AG04450 (cell line): ENCODE measurements at regions not wholly inside any gene's neighbourhood (a gene's known extent, or its start where the extent isn't known, plus 50 kb on each side); places are given as distances from the start of the nearest gene placed in this dataset.
"Not testable (repeated sequence)": the region's sequence is repeated elsewhere in the genome, so short reads cannot be mapped to it uniquely, and the experiment has no call there.

ENCODE experiments used
- CTCF ChIA-PET: fragments of 300-600, 350-600 bp; formaldehyde crosslinking; extraction: SDS; loops from one replicate; lab custom pipeline; 2022; ENCODE audit warnings: antibody characterized with exemption, inconsistent platforms; lab: Charles Lee
- POLR2A ChIA-PET: fragments of 350-600 bp; formaldehyde crosslinking; extraction: SDS; loops from one replicate; lab custom pipeline; 2021; ENCODE audit warnings: antibody characterized with exemption, inconsistent platforms; lab: Yijun Ruan, JAX
- DNase-seq: peaks from one replicate; pipeline ENCODE4 v3.0.0-alpha.2; 2011; ENCODE audit warnings: low read depth, low spot score
- H3K27ac ChIP-seq: one replicate; pipeline ENCODE4 v1.5.1; 2012; ENCODE audit warnings: low read depth, low read length, control low read depth
- H3K27me3 ChIP-seq: one replicate; pipeline ENCODE4 v1.6.0; 2012; ENCODE audit warnings: low read length; ENCODE audit not compliant: control insufficient read depth, insufficient read depth
- H3K4me3 ChIP-seq: 2 replicates; pipeline ENCODE4 v1.5.1; 2011; ENCODE audit warnings: mild to moderate bottlenecking, low read depth, low read length, control low read depth
- H3K9me3 ChIP-seq: 2 replicates; pipeline ENCODE4 v1.5.1; 2012; ENCODE audit warnings: low read length; ENCODE audit not compliant: control insufficient read depth, insufficient read depth
- CTCF ChIP-seq: IDR thresholded peaks from 2 replicates; pipeline ENCODE4 v1.5.1; 2011; ENCODE audit warnings: low read depth, low read length, control low read depth, inconsistent platforms

- TF ChIP-seq CTCF = no peak
- no peaks in the 10 kb centered on the region for H3K9me3 ChIP-seq
- H3K4me3 ChIP-seq = no peak overlapping the region
- ChIA-PET POLR2A (no interaction called here), CTCF (no interaction called here)
- no peak overlapping the region for H3K27ac ChIP-seq
- H3K27me3 ChIP-seq = no peaks in the 10 kb centered on the region
- no peak for DNase-seq
These were observed 270.0 kb upstream of the CDH19 start for GRCh38 chr18:66873899-66874298.

GRCh38 chr18:66872277-66872676 is 268.4 kb upstream of the CDH19 start:
- Histone ChIP-seq H3K9me3 (no peaks in the 10 kb centered on the region), H3K4me3 (no peak overlapping the region), H3K27ac (no peak overlapping the region), H3K27me3 (no peaks in the 10 kb centered on the region)
- DNase-seq = no peak
- CTCF ChIA-PET = no interaction called here
- no peak for TF ChIP-seq CTCF
- POLR2A ChIA-PET = no interaction called here

GRCh38 chr18:66867653-66868052 is 263.8 kb upstream of the CDH19 start:
- ChIA-PET POLR2A (no interaction called here), CTCF (no interaction called here)
- H3K4me3 ChIP-seq = no peak overlapping the region
- H3K27me3 ChIP-seq = no peaks in the 10 kb centered on the region
- TF ChIP-seq CTCF = no peak
- no peak for DNase-seq
- H3K27ac ChIP-seq = no peak overlapping the region
- H3K9me3 ChIP-seq = peaks cover 6% of the 10 kb centered on the region; the same call in 1 of the 2 replicates

- CTCF ChIA-PET, POLR2A ChIA-PET, DNase-seq, H3K9me3 ChIP-seq, H3K27ac ChIP-seq, H3K4me3 ChIP-seq, H3K27me3 ChIP-seq: not testable (repeated sequence)
These were observed 262.6 kb upstream of the CDH19 start for GRCh38 chr18:66866427-66866940.

GRCh38 chr18:66838340-66838987 is 234.6 kb upstream of the CDH19 start:
- H3K27ac ChIP-seq = no peak overlapping the region
- ChIA-PET POLR2A (no interaction called here), CTCF (no interaction called here)
- no peak for TF ChIP-seq CTCF
- DNase-seq = no peak
- H3K9me3 ChIP-seq = peaks cover 11% of the 10 kb centered on the region; the same call in 1 of the 2 replicates
- H3K27me3 ChIP-seq = no peaks in the 10 kb centered on the region
- no peak overlapping the region for H3K4me3 ChIP-seq
